ENCODE measurements at regions not wholly inside any gene's neighbourhood (a gene's known extent, or its start where the extent isn't known, plus 50 kb on each side); places are given as distances from the start of the nearest gene placed in this dataset.

- H2AFZ ChIP-seq (ENCODE audit: insufficient read depth, low read depth, low read length, poor library complexity, severe bottlenecking): no peak overlapping the region
- H3K27ac ChIP-seq (ENCODE audit: low read depth in 1 of 2, low read length in 2 of 2): no peak overlapping the region
- H3K4me2 ChIP-seq (replicated peaks; ENCODE audit: extremely low read depth, low read length, poor library complexity, severe bottlenecking): no peak overlapping the region
- no peaks in the 10 kb centered on the region for H3K4me1 ChIP-seq (ENCODE audit: control insufficient read depth in 1 of 2, insufficient read depth in 2 of 2, low read length in 2 of 2)
- Mint-ChIP-seq H3K9me3 (peaks cover 0 to 7% (median 2%) of the 10 kb centered on the region in 7 donors), H3K27ac (no peak overlapping the region), H3K27me3 (ENCODE audit: low read depth in 3 of 3) (no peaks in the 10 kb centered on the region), H3K36me3 (no peaks in the 10 kb centered on the region), H3K4me1 (no peaks in the 10 kb centered on the region), H3K4me3 (no peak overlapping the region)
- intact Hi-C loops (cut with micrococcal nuclease): no loop called here
- TF ChIP-seq, protein P1, sequence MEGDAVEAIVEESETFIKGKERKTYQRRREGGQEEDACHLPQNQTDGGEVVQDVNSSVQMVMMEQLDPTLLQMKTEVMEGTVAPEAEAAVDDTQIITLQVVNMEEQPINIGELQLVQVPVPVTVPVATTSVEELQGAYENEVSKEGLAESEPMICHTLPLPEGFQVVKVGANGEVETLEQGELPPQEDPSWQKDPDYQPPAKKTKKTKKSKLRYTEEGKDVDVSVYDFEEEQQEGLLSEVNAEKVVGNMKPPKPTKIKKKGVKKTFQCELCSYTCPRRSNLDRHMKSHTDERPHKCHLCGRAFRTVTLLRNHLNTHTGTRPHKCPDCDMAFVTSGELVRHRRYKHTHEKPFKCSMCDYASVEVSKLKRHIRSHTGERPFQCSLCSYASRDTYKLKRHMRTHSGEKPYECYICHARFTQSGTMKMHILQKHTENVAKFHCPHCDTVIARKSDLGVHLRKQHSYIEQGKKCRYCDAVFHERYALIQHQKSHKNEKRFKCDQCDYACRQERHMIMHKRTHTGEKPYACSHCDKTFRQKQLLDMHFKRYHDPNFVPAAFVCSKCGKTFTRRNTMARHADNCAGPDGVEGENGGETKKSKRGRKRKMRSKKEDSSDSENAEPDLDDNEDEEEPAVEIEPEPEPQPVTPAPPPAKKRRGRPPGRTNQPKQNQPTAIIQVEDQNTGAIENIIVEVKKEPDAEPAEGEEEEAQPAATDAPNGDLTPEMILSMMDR (IDR thresholded peaks at IDR 0.05): no peak
- H3K9me3 ChIP-seq (replicated peaks in 1 of 2; ENCODE audit: control insufficient read depth in 1 of 2, insufficient read depth in 1 of 2, low read length in 2 of 2): no peaks in the 10 kb centered on the region
- no peaks in the 10 kb centered on the region for H3K27me3 ChIP-seq (ENCODE audit: control insufficient read depth in 2 of 2, insufficient read depth in 2 of 2, low read length in 2 of 2)
- no peak overlapping the region for H3K4me3 ChIP-seq (replicated peaks in 1 of 3; ENCODE audit: low read depth in 2 of 3, low read length in 3 of 3)
- H3K36me3 ChIP-seq (replicated peaks in 1 of 2; ENCODE audit: control insufficient read depth in 1 of 2, insufficient read depth in 2 of 2, low read length in 2 of 2): no peaks in the 10 kb centered on the region
- no peaks in the 10 kb centered on the region for H3K79me2 ChIP-seq (ENCODE audit: insufficient read depth, low read length)
- H3K9ac ChIP-seq (ENCODE audit: insufficient read depth, low read length, poor library complexity, severe bottlenecking): no peak overlapping the region
- H4K20me1 ChIP-seq (ENCODE audit: insufficient read depth, low read length): no peaks in the 10 kb centered on the region
- WGBS (ENCODE audit: insufficient coverage): no CpG with 5 or more reads among the region's 2 CpGs
- DNase-seq: no peak
Measured at GRCh38 chr11:21975242-21975641, 217.6 kb upstream of the ANO5 start.

- H3K27ac Mint-ChIP-seq: no peak overlapping the region
- H2AFZ ChIP-seq (ENCODE audit: insufficient read depth, low read depth, low read length, poor library complexity, severe bottlenecking): no peak overlapping the region
Measured at GRCh38 chr11:21976210-21976609, 216.7 kb upstream of the ANO5 start.

More at GRCh38 chr11:21976210-21976609, 216.7 kb upstream of the ANO5 start:
- no peaks in the 10 kb centered on the region for H3K36me3 ChIP-seq (replicated peaks in 1 of 2; ENCODE audit: control insufficient read depth in 1 of 2, insufficient read depth in 2 of 2, low read length in 2 of 2)
- intact Hi-C loops (cut with micrococcal nuclease): no loop called here
- Mint-ChIP-seq H3K27me3 (ENCODE audit: low read depth in 3 of 3) (no peaks in the 10 kb centered on the region), H3K9me3 (peaks cover 0 to 5% (median 2%) of the 10 kb centered on the region in 7 donors), H3K36me3 (no peaks in the 10 kb centered on the region), H3K4me1 (no peaks in the 10 kb centered on the region), H3K4me3 (no peak overlapping the region)
- no peaks in the 10 kb centered on the region for H3K9me3 ChIP-seq (replicated peaks in 1 of 2; ENCODE audit: control insufficient read depth in 1 of 2, insufficient read depth in 1 of 2, low read length in 2 of 2)
- no peak overlapping the region for H3K4me3 ChIP-seq (replicated peaks in 1 of 3; ENCODE audit: low read depth in 2 of 3, low read length in 3 of 3)
- 95% methylated on average over 7 of the region's 8 CpGs for WGBS (ENCODE audit: insufficient coverage)
- H3K9ac ChIP-seq (ENCODE audit: insufficient read depth, low read length, poor library complexity, severe bottlenecking): no peak overlapping the region
- H3K4me1 ChIP-seq (ENCODE audit: control insufficient read depth in 1 of 2, insufficient read depth in 2 of 2, low read length in 2 of 2): no peaks in the 10 kb centered on the region
- H3K4me2 ChIP-seq (replicated peaks; ENCODE audit: extremely low read depth, low read length, poor library complexity, severe bottlenecking): no peak overlapping the region
- TF ChIP-seq, protein P1 (IDR thresholded peaks at IDR 0.05): no peak
- H3K27ac ChIP-seq (ENCODE audit: low read depth in 1 of 2, low read length in 2 of 2): no peak overlapping the region
- no peaks in the 10 kb centered on the region for H4K20me1 ChIP-seq (ENCODE audit: insufficient read depth, low read length)
- no peak for DNase-seq
- H3K79me2 ChIP-seq (ENCODE audit: insufficient read depth, low read length): no peaks in the 10 kb centered on the region
- no peaks in the 10 kb centered on the region for H3K27me3 ChIP-seq (ENCODE audit: control insufficient read depth in 2 of 2, insufficient read depth in 2 of 2, low read length in 2 of 2)

All from CD14-positive monocyte (primary cell).